B cell (primary cell): ENCODE measurements at regions not wholly inside any gene's neighbourhood (a gene's known extent, or its start where the extent isn't known, plus 50 kb on each side); places are given as distances from the start of the nearest gene placed in this dataset.

Experiments used
- ATAC-seq: fragments of 200-7000 bp; cut with Tn5 transposase; one replicate; pipeline ENCODE4 v1.10.0; 2021; ENCODE audit warnings: low read depth, mild to moderate bottlenecking, moderate number of reproducible peaks, moderate library complexity
- CTCF ChIA-PET: fragments of 350-600 bp; sonication (Branson Sonifier 250); formaldehyde crosslinking; loops from one replicate; lab custom pipeline; 2021; ENCODE audit warnings: antibody characterized with exemption, inconsistent platforms; lab: Charles Lee
- POLR2A ChIA-PET: fragments of 350-600 bp; sonication (Branson Sonifier 250); formaldehyde crosslinking; loops from one replicate; lab custom pipeline; 2021; ENCODE audit warnings: antibody characterized with exemption; lab: Charles Lee
- DNase-seq: peaks from one replicate; pipeline ENCODE4 v3.0.0; 2013
- H2AFZ ChIP-seq: 2 replicates; pipeline ENCODE4 v1.6.1; 2012; ENCODE audit warnings: mild to moderate bottlenecking, low read depth, low read length; ENCODE audit not compliant: insufficient read depth, poor library complexity, severe bottlenecking
- H3K27ac ChIP-seq, 2 donors: 1 replicate in 1 of 2; 2 replicates in 1 of 2; pipeline ENCODE4 v1.5.1; 2012 to 2013; ENCODE audit warnings: low read length in 2 of 2, mild to moderate bottlenecking in 2 of 2, moderate library complexity in 1 of 2
- H3K27me3 ChIP-seq, 4 experiments: fragments of 200-600 bp in 1 of 4; sonication (generic) in 1 of 4; replicated peaks in 1 of 4; 1 replicate in 2 of 4; 2 replicates in 2 of 4; pipeline versions ENCODE4 v1.6.1 to v1.7.0; 2013 to 2016; ENCODE audit warnings: low read length in 3 of 4, mild to moderate bottlenecking in 2 of 4, mixed read lengths in 1 of 4, moderate library complexity in 1 of 4; ENCODE audit not compliant: insufficient read depth in 4 of 4, control insufficient read depth in 3 of 4; ENCODE audit errors: control extremely low read depth in 1 of 4
- H3K36me3 ChIP-seq, 2 experiments: replicated peaks in 1 of 2; 1 replicate in 1 of 2; 2 replicates in 1 of 2; pipeline versions ENCODE4 v1.6.1 to v1.7.1; 2013; ENCODE audit warnings: low read length in 1 of 2; ENCODE audit not compliant: insufficient read depth in 2 of 2, control insufficient read depth in 1 of 2; ENCODE audit errors: control extremely low read depth in 1 of 2, extremely low read depth in 1 of 2
- H3K4me1 ChIP-seq, 2 donors: fragments of 200-600 bp in 1 of 2; sonication (generic) in 1 of 2; 1 replicate in 1 of 2; 2 replicates in 1 of 2; pipeline versions ENCODE4 v1.5.1 to v1.6.1; 2013 to 2017; ENCODE audit warnings: low read length in 2 of 2; ENCODE audit not compliant: control insufficient read depth in 2 of 2, insufficient read depth in 2 of 2
- H3K4me2 ChIP-seq: replicated peaks from 2 replicates; pipeline ENCODE3; 2012; ENCODE audit warnings: mild to moderate bottlenecking, low read depth, low read length; ENCODE audit not compliant: poor library complexity, severe bottlenecking
- H3K4me3 ChIP-seq, 5 experiments: fragments of 200-600 bp in 1 of 5; sonication (generic) in 1 of 5; 1 replicate in 3 of 5; 2 replicates in 2 of 5; pipeline versions ENCODE4 v1.5.1 to v1.7.0; 2011 to 2016; ENCODE audit warnings: low read length in 4 of 5, mild to moderate bottlenecking in 4 of 5, low read depth in 2 of 5, control low read depth in 1 of 5, moderate library complexity in 1 of 5; ENCODE audit not compliant: insufficient read depth in 1 of 5; ENCODE audit errors: control extremely low read depth in 1 of 5, extremely low read depth in 1 of 5
- H3K79me2 ChIP-seq: fragments of 200-600 bp; sonication (generic); one replicate; pipeline ENCODE4 v1.6.0; 2016; ENCODE audit warnings: low read length; ENCODE audit not compliant: control insufficient read depth, insufficient read depth
- H3K9ac ChIP-seq: fragments of 200-600 bp; sonication (generic); 2 replicates; pipeline ENCODE4 v1.6.1; 2017; ENCODE audit warnings: mild to moderate bottlenecking, low read length, moderate library complexity
- H3K9me3 ChIP-seq, 3 donors: one replicate each; pipeline versions ENCODE4 v1.6.1 to v1.7.1; 2013; ENCODE audit warnings: low read length in 2 of 3; ENCODE audit not compliant: control insufficient read depth in 2 of 3, insufficient read depth in 1 of 3; ENCODE audit errors: control extremely low read depth in 1 of 3
- H4K20me1 ChIP-seq: 2 replicates; pipeline ENCODE4 v1.6.0; 2012; ENCODE audit warnings: mild to moderate bottlenecking, low read length; ENCODE audit not compliant: insufficient read depth, control insufficient read depth, poor library complexity, severe bottlenecking
- H3K27ac Mint-ChIP-seq: one replicate; pipeline ENCODE4 v1.8.0; 2021; ENCODE audit warnings: mixed read lengths
- H3K27me3 Mint-ChIP-seq: one replicate; pipeline ENCODE4 v1.8.0; 2021; ENCODE audit warnings: mixed read lengths
- H3K4me1 Mint-ChIP-seq: one replicate; pipeline ENCODE4 v1.8.0; 2021; ENCODE audit warnings: mixed read lengths
- H3K4me3 Mint-ChIP-seq: one replicate; pipeline ENCODE4 v1.8.0; 2021; ENCODE audit warnings: mixed read lengths
- H3K9me3 Mint-ChIP-seq: one replicate; pipeline ENCODE4 v1.8.0; 2022; ENCODE audit warnings: mixed read lengths; ENCODE audit not compliant: insufficient read depth
- EZH2 ChIP-seq: IDR thresholded peaks from 2 replicates; pipeline ENCODE4 v1.6.1; 2012; ENCODE audit warnings: borderline replicate concordance, low read depth, mild to moderate bottlenecking, moderate library complexity, low read length; ENCODE audit not compliant: insufficient read depth, poor library complexity, severe bottlenecking
- WGBS: methylation state at CpG from one replicate; pipeline ENCODE4 v1.1.5; 2013; ENCODE audit warnings: missing lambda C conversion rate; ENCODE audit not compliant: insufficient coverage; 5-methylcytosine and 5-hydroxymethylcytosine counted together
- intact Hi-C: fragments of 100-400 bp; cut with micrococcal nuclease; formaldehyde crosslinking; loops from one replicate; pipeline ENCODE4 v1.10.0; 2022
- TF ChIP-seq, protein P1 (sequence below): fragments of 200-600 bp; IDR thresholded peaks from one replicate; pipeline ENCODE4 v1.8.0; 2022; ENCODE audit warnings: antibody characterized with exemption, mild to moderate bottlenecking

DNA sequence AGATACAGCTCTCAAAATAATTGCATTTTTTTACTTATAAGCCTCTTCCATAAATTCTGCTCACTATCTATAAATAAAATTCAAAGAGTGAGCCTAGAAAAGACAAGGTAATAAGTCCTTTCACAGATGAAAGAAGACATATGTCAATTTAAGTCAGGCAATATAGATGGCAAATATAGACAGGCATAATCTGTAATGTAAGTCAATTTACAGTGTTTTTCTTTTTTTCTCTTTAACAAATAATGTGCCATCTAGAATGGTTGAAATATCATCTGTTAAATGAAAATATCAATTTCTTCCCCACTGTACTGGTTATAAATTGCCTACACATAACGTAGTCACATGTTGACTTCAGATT, 1409.2 kb upstream of the GOT2 start:
- intact Hi-C loops, result no loop called here
- Histone ChIP-seq H3K79me2 (no peaks in the 10 kb centered on the region), H3K36me3 (no peaks in the 10 kb centered on the region), H3K27ac (no peak overlapping the region), H3K4me3 (no peak overlapping the region), H4K20me1 (no peaks in the 10 kb centered on the region), H3K4me2 (no peak overlapping the region), H3K9ac (no peak overlapping the region), H2AFZ (no peak overlapping the region), H3K9me3 (peaks cover 0 to 13% (median 1%) of the 10 kb centered on the region in 3 donors), H3K27me3 (no peaks in the 10 kb centered on the region), H3K4me1 (no peaks in the 10 kb centered on the region)
- H3K27me3 Mint-ChIP-seq, result no peaks in the 10 kb centered on the region
- no peaks in the 10 kb centered on the region for H3K4me1 Mint-ChIP-seq
- no peak overlapping the region for H3K4me3 Mint-ChIP-seq
- ATAC-seq (no peak), DNase-seq (no peak)
- H3K27ac Mint-ChIP-seq, result no peak overlapping the region
- ChIA-PET POLR2A (no interaction called here), CTCF (no interaction called here)
- WGBS, result no CpG with 5 or more reads among the region's 1 CpG
- TF ChIP-seq EZH2, result no peak
- peaks cover 7% of the 10 kb centered on the region for H3K9me3 Mint-ChIP-seq

DNA sequence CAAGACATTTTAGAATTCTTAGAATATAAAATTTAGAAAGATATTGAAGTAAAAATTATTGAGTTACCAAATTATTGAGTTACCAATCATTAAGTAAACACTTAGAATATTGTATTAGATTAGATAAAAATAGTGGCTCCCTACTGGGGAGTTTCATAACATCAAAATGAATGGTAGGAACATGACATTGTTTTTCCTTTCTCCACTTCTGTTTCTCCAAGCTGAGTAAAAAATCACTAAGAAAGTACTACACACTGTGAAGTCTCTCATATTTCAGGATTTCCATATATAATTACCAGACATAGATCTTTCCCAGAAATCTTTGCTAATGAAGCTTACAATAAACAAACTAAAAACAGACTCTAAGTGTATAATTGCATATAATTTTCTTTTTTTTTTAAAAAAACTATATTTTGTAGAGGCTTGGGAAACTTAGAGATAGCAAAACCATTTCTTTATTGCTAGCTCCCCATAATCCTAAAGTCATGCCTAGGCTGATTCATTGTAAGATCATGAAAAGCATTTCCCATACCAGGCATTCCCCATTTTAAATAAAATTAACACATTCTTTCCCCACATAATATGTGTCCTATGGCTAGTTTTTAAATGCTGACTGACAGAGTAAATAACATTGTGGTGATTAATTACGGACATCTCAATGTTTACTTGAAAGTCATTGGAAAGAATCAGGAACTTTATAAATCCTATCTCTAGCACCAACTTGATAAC, 1408.7 kb upstream of the GOT2 start:
- Histone ChIP-seq H3K9me3 (peaks cover 0 to 13% (median 1%) of the 10 kb centered on the region in 3 donors), H3K36me3 (no peaks in the 10 kb centered on the region), H3K27me3 (no peaks in the 10 kb centered on the region), H3K9ac (no peak overlapping the region), H3K4me3 (no peak overlapping the region), H3K27ac (no peak overlapping the region), H4K20me1 (no peaks in the 10 kb centered on the region), H3K4me1 (no peaks in the 10 kb centered on the region), H2AFZ (no peak overlapping the region), H3K4me2 (no peak overlapping the region), H3K79me2 (no peaks in the 10 kb centered on the region)
- intact Hi-C loops, result no loop called here
- POLR2A ChIA-PET, result no interaction called here
- DNase-seq, result no peak
- no CpG with 5 or more reads among the region's 1 CpG for WGBS
- Mint-ChIP-seq H3K27ac (no peak overlapping the region), H3K9me3 (peaks cover 3% of the 10 kb centered on the region), H3K4me1 (no peaks in the 10 kb centered on the region), H3K27me3 (no peaks in the 10 kb centered on the region), H3K4me3 (no peak overlapping the region)
- CTCF ChIA-PET, result no interaction called here
- no peak for ATAC-seq
- TF ChIP-seq, protein P1, sequence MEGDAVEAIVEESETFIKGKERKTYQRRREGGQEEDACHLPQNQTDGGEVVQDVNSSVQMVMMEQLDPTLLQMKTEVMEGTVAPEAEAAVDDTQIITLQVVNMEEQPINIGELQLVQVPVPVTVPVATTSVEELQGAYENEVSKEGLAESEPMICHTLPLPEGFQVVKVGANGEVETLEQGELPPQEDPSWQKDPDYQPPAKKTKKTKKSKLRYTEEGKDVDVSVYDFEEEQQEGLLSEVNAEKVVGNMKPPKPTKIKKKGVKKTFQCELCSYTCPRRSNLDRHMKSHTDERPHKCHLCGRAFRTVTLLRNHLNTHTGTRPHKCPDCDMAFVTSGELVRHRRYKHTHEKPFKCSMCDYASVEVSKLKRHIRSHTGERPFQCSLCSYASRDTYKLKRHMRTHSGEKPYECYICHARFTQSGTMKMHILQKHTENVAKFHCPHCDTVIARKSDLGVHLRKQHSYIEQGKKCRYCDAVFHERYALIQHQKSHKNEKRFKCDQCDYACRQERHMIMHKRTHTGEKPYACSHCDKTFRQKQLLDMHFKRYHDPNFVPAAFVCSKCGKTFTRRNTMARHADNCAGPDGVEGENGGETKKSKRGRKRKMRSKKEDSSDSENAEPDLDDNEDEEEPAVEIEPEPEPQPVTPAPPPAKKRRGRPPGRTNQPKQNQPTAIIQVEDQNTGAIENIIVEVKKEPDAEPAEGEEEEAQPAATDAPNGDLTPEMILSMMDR, result no peak
- TF ChIP-seq EZH2, result no peak
